H1 (cell line): ENCODE measurements at regions not wholly inside any gene's neighbourhood (a gene's known extent, or its start where the extent isn't known, plus 50 kb on each side); places are given as distances from the start of the nearest gene placed in this dataset.

Experiments used
- BACH1 ChIP-seq: IDR thresholded peaks from 2 replicates; pipeline ENCODE4 v1.6.1; 2012; ENCODE audit warnings: low read length, improper control_type of control experiment
- EP300 ChIP-seq, 2 experiments: IDR thresholded peaks; 1 replicate in 1 of 2; 2 replicates in 1 of 2; pipeline ENCODE4 v1.6.1; 2011 to 2012; ENCODE audit warnings: low read depth in 2 of 2, low read length in 2 of 2, mild to moderate bottlenecking in 2 of 2, borderline replicate concordance in 1 of 2, inconsistent platforms in 1 of 2, moderate library complexity in 1 of 2
- FOSL1 ChIP-seq: IDR thresholded peaks from 2 replicates; pipeline ENCODE4 v1.6.1; 2011; ENCODE audit warnings: mild to moderate bottlenecking, low read depth, low read length, moderate library complexity; ENCODE audit not compliant: insufficient read depth
- GTF2F1 ChIP-seq: IDR thresholded peaks from 2 replicates; pipeline ENCODE4 v1.6.1; 2012; ENCODE audit warnings: low read depth, low read length, improper control_type of control experiment, borderline replicate concordance
- JUND ChIP-seq: IDR thresholded peaks from 2 replicates; pipeline ENCODE4 v1.6.1; 2011; ENCODE audit warnings: mild to moderate bottlenecking, improper control_type of control experiment, low read length
- KDM4A ChIP-seq: IDR thresholded peaks from one replicate; pipeline ENCODE4 v1.7.1; 2012; ENCODE audit warnings: low read depth, mild to moderate bottlenecking, moderate library complexity, low read length, inconsistent platforms; ENCODE audit not compliant: severe bottlenecking
- KDM5A ChIP-seq: fragments of 200-600 bp; IDR thresholded peaks from 2 replicates; pipeline ENCODE4 v1.7.1; 2012; ENCODE audit warnings: mild to moderate bottlenecking, low read length, inconsistent platforms, mixed read lengths
- POU5F1 ChIP-seq: IDR thresholded peaks from 2 replicates; pipeline ENCODE4 v1.6.1; 2011; ENCODE audit warnings: low read depth, mild to moderate bottlenecking, low read length, moderate library complexity
- TF ChIP-seq, protein P1 (sequence below): fragments of 300-600 bp; sonication (generic); IDR thresholded peaks from 2 replicates; pipeline ENCODE4 v1.7.1; 2012; ENCODE audit warnings: low read length, moderate library complexity, mild to moderate bottlenecking, inconsistent platforms; ENCODE audit not compliant: insufficient replicate concordance
- TF ChIP-seq, protein P2 (sequence below): IDR thresholded peaks from 2 replicates; pipeline ENCODE4 v1.6.1; 2012; ENCODE audit warnings: inconsistent platforms

DNA sequence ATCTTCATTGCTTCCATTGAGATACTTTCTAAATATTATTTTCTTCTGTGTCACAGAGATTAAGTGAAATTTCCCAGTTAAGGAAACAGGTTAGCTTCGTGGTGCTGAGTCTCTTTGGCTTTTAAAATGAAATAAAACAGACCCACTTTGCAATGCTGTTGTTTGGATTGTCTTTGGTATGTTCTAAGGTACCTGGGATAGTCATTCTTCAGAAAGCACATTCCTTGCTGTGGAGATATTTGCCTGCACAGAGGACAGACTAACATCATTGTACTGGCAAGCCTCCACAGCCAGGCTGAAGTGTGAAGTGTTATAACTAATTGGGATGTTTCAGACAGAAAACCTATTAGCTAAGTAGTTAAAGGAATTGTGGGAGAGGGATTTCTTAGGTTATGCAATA is 148.8 kb upstream of the EPHA7 start (continued):
- TF ChIP-seq, protein P1, sequence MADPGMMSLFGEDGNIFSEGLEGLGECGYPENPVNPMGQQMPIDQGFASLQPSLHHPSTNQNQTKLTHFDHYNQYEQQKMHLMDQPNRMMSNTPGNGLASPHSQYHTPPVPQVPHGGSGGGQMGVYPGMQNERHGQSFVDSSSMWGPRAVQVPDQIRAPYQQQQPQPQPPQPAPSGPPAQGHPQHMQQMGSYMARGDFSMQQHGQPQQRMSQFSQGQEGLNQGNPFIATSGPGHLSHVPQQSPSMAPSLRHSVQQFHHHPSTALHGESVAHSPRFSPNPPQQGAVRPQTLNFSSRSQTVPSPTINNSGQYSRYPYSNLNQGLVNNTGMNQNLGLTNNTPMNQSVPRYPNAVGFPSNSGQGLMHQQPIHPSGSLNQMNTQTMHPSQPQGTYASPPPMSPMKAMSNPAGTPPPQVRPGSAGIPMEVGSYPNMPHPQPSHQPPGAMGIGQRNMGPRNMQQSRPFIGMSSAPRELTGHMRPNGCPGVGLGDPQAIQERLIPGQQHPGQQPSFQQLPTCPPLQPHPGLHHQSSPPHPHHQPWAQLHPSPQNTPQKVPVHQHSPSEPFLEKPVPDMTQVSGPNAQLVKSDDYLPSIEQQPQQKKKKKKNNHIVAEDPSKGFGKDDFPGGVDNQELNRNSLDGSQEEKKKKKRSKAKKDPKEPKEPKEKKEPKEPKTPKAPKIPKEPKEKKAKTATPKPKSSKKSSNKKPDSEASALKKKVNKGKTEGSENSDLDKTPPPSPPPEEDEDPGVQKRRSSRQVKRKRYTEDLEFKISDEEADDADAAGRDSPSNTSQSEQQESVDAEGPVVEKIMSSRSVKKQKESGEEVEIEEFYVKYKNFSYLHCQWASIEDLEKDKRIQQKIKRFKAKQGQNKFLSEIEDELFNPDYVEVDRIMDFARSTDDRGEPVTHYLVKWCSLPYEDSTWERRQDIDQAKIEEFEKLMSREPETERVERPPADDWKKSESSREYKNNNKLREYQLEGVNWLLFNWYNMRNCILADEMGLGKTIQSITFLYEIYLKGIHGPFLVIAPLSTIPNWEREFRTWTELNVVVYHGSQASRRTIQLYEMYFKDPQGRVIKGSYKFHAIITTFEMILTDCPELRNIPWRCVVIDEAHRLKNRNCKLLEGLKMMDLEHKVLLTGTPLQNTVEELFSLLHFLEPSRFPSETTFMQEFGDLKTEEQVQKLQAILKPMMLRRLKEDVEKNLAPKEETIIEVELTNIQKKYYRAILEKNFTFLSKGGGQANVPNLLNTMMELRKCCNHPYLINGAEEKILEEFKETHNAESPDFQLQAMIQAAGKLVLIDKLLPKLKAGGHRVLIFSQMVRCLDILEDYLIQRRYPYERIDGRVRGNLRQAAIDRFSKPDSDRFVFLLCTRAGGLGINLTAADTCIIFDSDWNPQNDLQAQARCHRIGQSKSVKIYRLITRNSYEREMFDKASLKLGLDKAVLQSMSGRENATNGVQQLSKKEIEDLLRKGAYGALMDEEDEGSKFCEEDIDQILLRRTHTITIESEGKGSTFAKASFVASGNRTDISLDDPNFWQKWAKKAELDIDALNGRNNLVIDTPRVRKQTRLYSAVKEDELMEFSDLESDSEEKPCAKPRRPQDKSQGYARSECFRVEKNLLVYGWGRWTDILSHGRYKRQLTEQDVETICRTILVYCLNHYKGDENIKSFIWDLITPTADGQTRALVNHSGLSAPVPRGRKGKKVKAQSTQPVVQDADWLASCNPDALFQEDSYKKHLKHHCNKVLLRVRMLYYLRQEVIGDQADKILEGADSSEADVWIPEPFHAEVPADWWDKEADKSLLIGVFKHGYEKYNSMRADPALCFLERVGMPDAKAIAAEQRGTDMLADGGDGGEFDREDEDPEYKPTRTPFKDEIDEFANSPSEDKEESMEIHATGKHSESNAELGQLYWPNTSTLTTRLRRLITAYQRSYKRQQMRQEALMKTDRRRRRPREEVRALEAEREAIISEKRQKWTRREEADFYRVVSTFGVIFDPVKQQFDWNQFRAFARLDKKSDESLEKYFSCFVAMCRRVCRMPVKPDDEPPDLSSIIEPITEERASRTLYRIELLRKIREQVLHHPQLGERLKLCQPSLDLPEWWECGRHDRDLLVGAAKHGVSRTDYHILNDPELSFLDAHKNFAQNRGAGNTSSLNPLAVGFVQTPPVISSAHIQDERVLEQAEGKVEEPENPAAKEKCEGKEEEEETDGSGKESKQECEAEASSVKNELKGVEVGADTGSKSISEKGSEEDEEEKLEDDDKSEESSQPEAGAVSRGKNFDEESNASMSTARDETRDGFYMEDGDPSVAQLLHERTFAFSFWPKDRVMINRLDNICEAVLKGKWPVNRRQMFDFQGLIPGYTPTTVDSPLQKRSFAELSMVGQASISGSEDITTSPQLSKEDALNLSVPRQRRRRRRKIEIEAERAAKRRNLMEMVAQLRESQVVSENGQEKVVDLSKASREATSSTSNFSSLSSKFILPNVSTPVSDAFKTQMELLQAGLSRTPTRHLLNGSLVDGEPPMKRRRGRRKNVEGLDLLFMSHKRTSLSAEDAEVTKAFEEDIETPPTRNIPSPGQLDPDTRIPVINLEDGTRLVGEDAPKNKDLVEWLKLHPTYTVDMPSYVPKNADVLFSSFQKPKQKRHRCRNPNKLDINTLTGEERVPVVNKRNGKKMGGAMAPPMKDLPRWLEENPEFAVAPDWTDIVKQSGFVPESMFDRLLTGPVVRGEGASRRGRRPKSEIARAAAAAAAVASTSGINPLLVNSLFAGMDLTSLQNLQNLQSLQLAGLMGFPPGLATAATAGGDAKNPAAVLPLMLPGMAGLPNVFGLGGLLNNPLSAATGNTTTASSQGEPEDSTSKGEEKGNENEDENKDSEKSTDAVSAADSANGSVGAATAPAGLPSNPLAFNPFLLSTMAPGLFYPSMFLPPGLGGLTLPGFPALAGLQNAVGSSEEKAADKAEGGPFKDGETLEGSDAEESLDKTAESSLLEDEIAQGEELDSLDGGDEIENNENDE: no peak
- no peak for TF ChIP-seq BACH1
- no peak for TF ChIP-seq EP300 (IDR thresholded peaks at IDR 0.05; ENCODE audit: borderline replicate concordance in 1 of 2, low read depth in 2 of 2, low read length in 2 of 2)
- TF ChIP-seq KDM5A: no peak
- no peak for TF ChIP-seq GTF2F1
- TF ChIP-seq, protein P2, sequence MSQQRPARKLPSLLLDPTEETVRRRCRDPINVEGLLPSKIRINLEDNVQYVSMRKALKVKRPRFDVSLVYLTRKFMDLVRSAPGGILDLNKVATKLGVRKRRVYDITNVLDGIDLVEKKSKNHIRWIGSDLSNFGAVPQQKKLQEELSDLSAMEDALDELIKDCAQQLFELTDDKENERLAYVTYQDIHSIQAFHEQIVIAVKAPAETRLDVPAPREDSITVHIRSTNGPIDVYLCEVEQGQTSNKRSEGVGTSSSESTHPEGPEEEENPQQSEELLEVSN: no peak
- TF ChIP-seq JUND: no peak
- no peak for TF ChIP-seq KDM4A
- no peak for TF ChIP-seq POU5F1
- no peak for TF ChIP-seq FOSL1
